GM12864 (cell line): ENCODE measurements at regions not wholly inside any gene's neighbourhood (a gene's known extent, or its start where the extent isn't known, plus 50 kb on each side); places are given as distances from the start of the nearest gene placed in this dataset.

Source experiments
- DNase-seq: peaks from one replicate; pipeline ENCODE4 v3.0.0-alpha.2; 2011; ENCODE audit warnings: low read depth
- H3K4me3 ChIP-seq: 2 replicates; pipeline ENCODE4 v1.5.1; 2011; ENCODE audit warnings: mild to moderate bottlenecking, low read depth, low read length, control low read depth
- TF ChIP-seq, protein P1 (sequence below): IDR thresholded peaks from 2 replicates; pipeline ENCODE4 v1.5.1; 2011; ENCODE audit warnings: low read depth, mild to moderate bottlenecking, moderate library complexity, low read length, control low read depth, inconsistent platforms; ENCODE audit errors: missing control alignments

- DNase-seq = no peak
- TF ChIP-seq, protein P1, sequence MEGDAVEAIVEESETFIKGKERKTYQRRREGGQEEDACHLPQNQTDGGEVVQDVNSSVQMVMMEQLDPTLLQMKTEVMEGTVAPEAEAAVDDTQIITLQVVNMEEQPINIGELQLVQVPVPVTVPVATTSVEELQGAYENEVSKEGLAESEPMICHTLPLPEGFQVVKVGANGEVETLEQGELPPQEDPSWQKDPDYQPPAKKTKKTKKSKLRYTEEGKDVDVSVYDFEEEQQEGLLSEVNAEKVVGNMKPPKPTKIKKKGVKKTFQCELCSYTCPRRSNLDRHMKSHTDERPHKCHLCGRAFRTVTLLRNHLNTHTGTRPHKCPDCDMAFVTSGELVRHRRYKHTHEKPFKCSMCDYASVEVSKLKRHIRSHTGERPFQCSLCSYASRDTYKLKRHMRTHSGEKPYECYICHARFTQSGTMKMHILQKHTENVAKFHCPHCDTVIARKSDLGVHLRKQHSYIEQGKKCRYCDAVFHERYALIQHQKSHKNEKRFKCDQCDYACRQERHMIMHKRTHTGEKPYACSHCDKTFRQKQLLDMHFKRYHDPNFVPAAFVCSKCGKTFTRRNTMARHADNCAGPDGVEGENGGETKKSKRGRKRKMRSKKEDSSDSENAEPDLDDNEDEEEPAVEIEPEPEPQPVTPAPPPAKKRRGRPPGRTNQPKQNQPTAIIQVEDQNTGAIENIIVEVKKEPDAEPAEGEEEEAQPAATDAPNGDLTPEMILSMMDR = no peak
- no peak overlapping the region for H3K4me3 ChIP-seq
Observed at GRCh38 chr4:116531026-116531425, 554.4 kb downstream of the TRAM1L1 start.

- no peak for DNase-seq
- TF ChIP-seq, protein P1 = no peak
- no peak overlapping the region for H3K4me3 ChIP-seq
Observed at GRCh38 chr4:116530048-116530447, 555.3 kb downstream of the TRAM1L1 start.

GRCh38 chr4:116529129-116529528, 556.2 kb downstream of the TRAM1L1 start:
- no peak overlapping the region for H3K4me3 ChIP-seq
- DNase-seq = no peak
- TF ChIP-seq, protein P1 = no peak

- TF ChIP-seq, protein P1 = no peak
Observed at GRCh38 chr4:116522922-116523321, 562.5 kb downstream of the TRAM1L1 start.

DNA sequence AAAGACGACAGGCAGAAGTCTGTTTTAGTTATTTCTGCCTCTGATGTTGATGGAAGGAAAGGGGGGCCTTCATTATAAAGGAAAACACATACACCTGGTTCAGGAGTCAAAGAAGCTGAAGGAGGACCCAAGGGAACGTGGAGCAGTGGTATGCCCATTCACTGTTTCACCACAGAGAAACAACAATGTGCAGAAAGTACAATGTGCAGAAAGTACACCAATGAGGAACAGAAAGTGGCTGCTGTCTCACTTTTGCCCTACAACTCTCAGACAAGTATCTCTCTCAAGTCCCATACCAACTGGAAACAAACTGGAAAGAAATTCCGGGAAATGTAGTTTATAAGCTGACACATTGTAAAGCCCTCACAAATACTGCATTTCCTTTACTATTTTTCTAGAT, 564.5 kb downstream of the TRAM1L1 start:
- TF ChIP-seq, protein P1 = no peak
- H3K4me3 ChIP-seq = no peak overlapping the region
- no peak for DNase-seq

More at GRCh38 chr4:116522922-116523321, 562.5 kb downstream of the TRAM1L1 start:
- no peak for DNase-seq
- no peak overlapping the region for H3K4me3 ChIP-seq

GRCh38 chr4:116516711-116517110, 568.7 kb downstream of the TRAM1L1 start:
- TF ChIP-seq, protein P1 = no peak
- DNase-seq = no peak
- H3K4me3 ChIP-seq = no peak overlapping the region

DNA sequence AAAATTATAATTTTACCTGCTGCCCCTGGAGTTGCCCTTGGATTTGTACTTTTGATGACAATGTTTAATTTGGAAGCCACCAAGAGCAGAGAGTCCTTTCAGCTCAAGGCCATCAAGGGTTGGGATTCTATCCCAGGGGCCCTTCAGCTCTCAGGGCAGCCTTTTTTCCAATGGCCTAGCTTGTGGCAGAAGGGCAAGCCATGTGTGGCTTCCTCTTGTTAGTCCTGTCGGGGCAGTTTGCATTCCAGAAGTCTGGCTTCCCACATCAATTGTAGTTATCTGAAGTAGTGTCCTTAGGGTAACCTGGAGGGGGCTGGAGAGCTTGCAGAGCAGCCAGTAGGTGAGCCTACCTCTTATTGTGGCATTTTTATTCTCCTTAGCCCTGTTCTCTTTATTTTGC, 569.4 kb downstream of the TRAM1L1 start:
- DNase-seq = no peak
- TF ChIP-seq, protein P1 = no peak
- no peak overlapping the region for H3K4me3 ChIP-seq
